ENCODE measurements at regions not wholly inside any gene's neighbourhood (a gene's known extent, or its start where the extent isn't known, plus 50 kb on each side); places are given as distances from the start of the nearest gene placed in this dataset.

- Histone ChIP-seq H3K4ac (replicated peaks; ENCODE audit: insufficient read length, low read depth, low read length) (no peak overlapping the region), H4K20me1 (replicated peaks in 1 of 2; ENCODE audit: control insufficient read depth in 1 of 2, insufficient read depth in 2 of 2, low read length in 2 of 2) (no peaks in the 10 kb centered on the region), H2BK120ac (replicated peaks; ENCODE audit: low read depth, low read length) (no peak overlapping the region), H3K23ac (ENCODE audit: insufficient read length) (no peak overlapping the region), H3K4me1 (replicated peaks in 1 of 4; ENCODE audit: control insufficient read depth in 3 of 4, insufficient read depth in 4 of 4, low read length in 3 of 4) (no peaks in the 10 kb centered on the region), H3K27me3 (replicated peaks in 1 of 4; ENCODE audit: control insufficient read depth in 3 of 4, extremely low read depth in 1 of 4, insufficient read depth in 3 of 4, low read length in 3 of 4) (no peaks in the 10 kb centered on the region), H3K4me2 (ENCODE audit: insufficient read depth in 1 of 2, low read depth in 2 of 2, low read length in 2 of 2) (no peak overlapping the region), H3K9me3 (ENCODE audit: insufficient read depth in 2 of 2, low read depth in 1 of 2, low read length in 1 of 2) (no peaks in the 10 kb centered on the region), H2AFZ (ENCODE audit: low read length) (no peak overlapping the region), H3K56ac (replicated peaks; ENCODE audit: insufficient read length, low read depth, low read length) (no peak overlapping the region), H4K5ac (ENCODE audit: insufficient read length, low read depth, low read length) (no peak overlapping the region), H3K79me2 (ENCODE audit: control insufficient read depth in 1 of 2, insufficient read depth in 2 of 2, low read length in 2 of 2) (no peaks in the 10 kb centered on the region), H2BK12ac (ENCODE audit: low read depth, low read length) (no peak overlapping the region), H3K79me1 (ENCODE audit: low read depth, low read length) (no peaks in the 10 kb centered on the region), H2BK5ac (ENCODE audit: low read depth, low read length) (no peak overlapping the region), H2BK20ac (ENCODE audit: low read length) (no peak overlapping the region), H3K14ac (ENCODE audit: insufficient read length) (no peak overlapping the region), H4K8ac (ENCODE audit: extremely low read depth, insufficient read depth, low read length) (no peak overlapping the region), H2AK5ac (ENCODE audit: low read depth, low read length) (no peak overlapping the region), H3K36me3 (ENCODE audit: control insufficient read depth in 2 of 4, insufficient read depth in 4 of 4, low read length in 3 of 4) (no peaks in the 10 kb centered on the region), H4K91ac (replicated peaks; ENCODE audit: insufficient read length, low read length) (no peak overlapping the region), H2BK15ac (ENCODE audit: low read length) (no peak overlapping the region), H3K9ac (replicated peaks in 1 of 4; ENCODE audit: extremely low read depth in 1 of 4, low read depth in 3 of 4, low read length in 3 of 4) (no peak overlapping the region), H3K18ac (ENCODE audit: extremely low read depth, low read length) (no peak overlapping the region), H3K27ac (ENCODE audit: low read depth, low read length) (no peak overlapping the region), H3K23me2 (ENCODE audit: low read depth, low read length) (no peaks in the 10 kb centered on the region; the same call in 1 of the 2 replicates), H3K4me3 (ENCODE audit: extremely low read depth in 1 of 4, insufficient read depth in 2 of 4, low read depth in 3 of 4, low read length in 4 of 4) (no peak overlapping the region)
- TF ChIP-seq BCL11A (IDR thresholded peaks at IDR 0.05; ENCODE audit: low read depth in 2 of 2, low read length in 2 of 2) (no peak), CBX8 (IDR thresholded peaks at IDR 0.05; ENCODE audit: borderline replicate concordance, low read depth, low read length) (no peak), SRF (IDR thresholded peaks at IDR 0.05; ENCODE audit: low read depth, low read length) (no peak), USF2 (IDR thresholded peaks at IDR 0.05; ENCODE audit: low read length) (no peak), CHD2 (IDR thresholded peaks at IDR 0.05; ENCODE audit: low read length) (no peak), BACH1 (IDR thresholded peaks at IDR 0.05; ENCODE audit: low read length) (no peak), BRCA1 (IDR thresholded peaks at IDR 0.05; ENCODE audit: low read depth, low read length) (no peak)
- DNase-seq (ENCODE audit: low read depth in 1 of 2, low spot score in 2 of 2) (no peak), FAIRE-seq (no peak)
- ChIA-PET CTCF (ENCODE audit: partially characterized antibody) (no interaction called here), POLR2A (ENCODE audit: partially characterized antibody) (no interaction called here)
- WGBS, 2 experiments (ENCODE audit: extremely low coverage in 1 of 2, insufficient coverage in 1 of 2, insufficient read length in 1 of 2, insufficient replicate concordance in 2 of 2, low coverage in 1 of 2, low lambda C conversion rate in 2 of 2, missing lambda C conversion rate in 1 of 2) = 89% methylated on average over 1 of the region's 1 CpG; no CpG with 5 or more reads in 1 of the 2 experiments
These were observed 575.6 kb upstream of the PITX2 start for GRCh38 chr4:111198446-111198845.
